ENCODE measurements at regions not wholly inside any gene's neighbourhood (a gene's known extent, or its start where the extent isn't known, plus 50 kb on each side); places are given as distances from the start of the nearest gene placed in this dataset.
"Not testable (repeated sequence)": the region's sequence is repeated elsewhere in the genome, so short reads cannot be mapped to it uniquely, and the experiment has no call there.

- DNase-seq (ENCODE audit: low spot score): no peak
Measured at GRCh38 chr4:3615386-3616286, 83.4 kb upstream of the LRPAP1 start.

GRCh38 chr4:3614731-3614980 lies 82.4 kb upstream of the LRPAP1 start:
- no peak for DNase-seq (ENCODE audit: low spot score)

- peak; percentile 6 for DNase-seq (ENCODE audit: low spot score)
Measured at GRCh38 chr4:3613967-3614730, 81.9 kb upstream of the LRPAP1 start.

GRCh38 chr4:3612934-3613333 lies 80.7 kb upstream of the LRPAP1 start:
- no peak for DNase-seq (ENCODE audit: low spot score)

GRCh38 chr4:3612281-3612680 lies 80.1 kb upstream of the LRPAP1 start:
- DNase-seq (ENCODE audit: low spot score): no peak

- DNase-seq (ENCODE audit: low spot score): no peak
Measured at GRCh38 chr4:3611778-3612177, 79.6 kb upstream of the LRPAP1 start.

GRCh38 chr4:3610851-3611250 lies 78.6 kb upstream of the LRPAP1 start:
- DNase-seq (ENCODE audit: low spot score): not testable (repeated sequence)

GRCh38 chr4:3609905-3610304 lies 77.7 kb upstream of the LRPAP1 start:
- DNase-seq (ENCODE audit: low spot score): not testable (repeated sequence)

GRCh38 chr4:3607690-3608552 lies 75.7 kb upstream of the LRPAP1 start:
- no peak for DNase-seq (ENCODE audit: low spot score)

- DNase-seq (ENCODE audit: low spot score): not testable (repeated sequence)
Measured at GRCh38 chr4:3606850-3607249, 74.6 kb upstream of the LRPAP1 start.

GRCh38 chr4:3606271-3606670 lies 74.0 kb upstream of the LRPAP1 start:
- DNase-seq (ENCODE audit: low spot score): not testable (repeated sequence)

GRCh38 chr4:3605491-3605890 lies 73.3 kb upstream of the LRPAP1 start:
- DNase-seq (ENCODE audit: low spot score): no peak

GRCh38 chr4:3602886-3603645 lies 70.8 kb upstream of the LRPAP1 start:
- DNase-seq (ENCODE audit: low spot score): peak; percentile 9

- DNase-seq (ENCODE audit: low spot score): no peak
Measured at GRCh38 chr4:3601992-3602391, 69.8 kb upstream of the LRPAP1 start.

- DNase-seq (ENCODE audit: low spot score): not testable (repeated sequence)
Measured at GRCh38 chr4:3601108-3601690, 69.0 kb upstream of the LRPAP1 start.

- DNase-seq (ENCODE audit: low spot score): no peak
Measured at GRCh38 chr4:3599951-3600350, 67.7 kb upstream of the LRPAP1 start.

- DNase-seq (ENCODE audit: low spot score): no peak
Measured at GRCh38 chr4:3598695-3599227, 66.5 kb upstream of the LRPAP1 start.

- DNase-seq (ENCODE audit: low spot score): not testable (repeated sequence)
Measured at GRCh38 chr4:3597896-3598505, 65.8 kb upstream of the LRPAP1 start.

- DNase-seq (ENCODE audit: low spot score): not testable (repeated sequence)
Measured at GRCh38 chr4:3596957-3597733, 64.9 kb upstream of the LRPAP1 start.

Measured in umbilical cord (tissue), 1 donor.